Spleen (tissue), 7 donors: ENCODE measurements at regions not wholly inside any gene's neighbourhood (a gene's known extent, or its start where the extent isn't known, plus 50 kb on each side); places are given as distances from the start of the nearest gene placed in this dataset.

Experiments
- CTCF ChIP-seq, 11 experiments: fragments of 200-600 bp in 7 of 11; fragments of 450-650 bp in 4 of 11; sonication (generic) in 4 of 11; IDR thresholded peaks in 8 of 11; conservative IDR thresholded peaks in 3 of 11; 1 replicate in 7 of 11; 2 replicates in 4 of 11; pipeline versions ENCODE4 v1.4.0 to v1.8.0; 2016 to 2021; ENCODE audit warnings: antibody characterized with exemption in 11 of 11, inconsistent platforms in 4 of 11, mild to moderate bottlenecking in 1 of 11
- POLR2A ChIP-seq, 3 donors: fragments of 450-650 bp; IDR thresholded peaks; one replicate each; pipeline ENCODE4 v1.5.1; 2017; ENCODE audit warnings: antibody characterized with exemption in 3 of 3, mild to moderate bottlenecking in 1 of 3
- donor health status: DM: no; HTN: no; CAD: no; lungs with moderate emphysema.
- donor health status: DM: no; HTN: no; CAD: no.
- donor health status: DM: no; HTN: no; CAD: no.

GRCh38 chr2:144713410-144713809 lies 193.5 kb upstream of the ZEB2 start:
- no peak for TF ChIP-seq CTCF (IDR thresholded peaks at IDR 0.05 in 8 of 11, conservative IDR thresholded peaks at IDR 0.05 in 3 of 11)
- no peak for TF ChIP-seq POLR2A (IDR thresholded peaks at IDR 0.05)
